GM13977 (cell line): ENCODE measurements at regions not wholly inside any gene's neighbourhood (a gene's known extent, or its start where the extent isn't known, plus 50 kb on each side); places are given as distances from the start of the nearest gene placed in this dataset.

Source experiments
- DNase-seq: peaks from one replicate; pipeline ENCODE4 v3.0.0; 2012; ENCODE audit warnings: low spot score
- CTCF ChIP-seq: IDR thresholded peaks from 2 replicates; pipeline ENCODE4 v1.5.1; 2012; ENCODE audit warnings: mild to moderate bottlenecking, control low read depth; ENCODE audit not compliant: insufficient read depth; ENCODE audit errors: extremely low read depth, missing control alignments
- in situ Hi-C: fragments of 300-500 bp; cut with MboI; formaldehyde crosslinking; loops from one replicate; pipeline ENCODE4 v1.12.0; 2022; ENCODE audit warnings: low sequenced_read_pairs, low pct_unique_long_range_greater_than_20kb, mixed read lengths, inconsistent platforms; ENCODE audit not compliant: unreplicated experiment

GRCh38 chr2:7816233-7816632 is 865.6 kb upstream of the ID2 start:
- DNase-seq: no peak
- no peak for TF ChIP-seq CTCF
- in situ Hi-C loops: no loop called here

- in situ Hi-C loops: no loop called here
- no peak for TF ChIP-seq CTCF
- DNase-seq: no peak
Measured at GRCh38 chr2:7816944-7817343, 864.9 kb upstream of the ID2 start.

- in situ Hi-C loops: no loop called here
- TF ChIP-seq CTCF: no peak
- DNase-seq: no peak
Measured at GRCh38 chr2:7819316-7819715, 862.5 kb upstream of the ID2 start.

- no peak for DNase-seq
- TF ChIP-seq CTCF: no peak
- in situ Hi-C loops: no loop called here
Measured at GRCh38 chr2:7819850-7820249, 862.0 kb upstream of the ID2 start.

DNA sequence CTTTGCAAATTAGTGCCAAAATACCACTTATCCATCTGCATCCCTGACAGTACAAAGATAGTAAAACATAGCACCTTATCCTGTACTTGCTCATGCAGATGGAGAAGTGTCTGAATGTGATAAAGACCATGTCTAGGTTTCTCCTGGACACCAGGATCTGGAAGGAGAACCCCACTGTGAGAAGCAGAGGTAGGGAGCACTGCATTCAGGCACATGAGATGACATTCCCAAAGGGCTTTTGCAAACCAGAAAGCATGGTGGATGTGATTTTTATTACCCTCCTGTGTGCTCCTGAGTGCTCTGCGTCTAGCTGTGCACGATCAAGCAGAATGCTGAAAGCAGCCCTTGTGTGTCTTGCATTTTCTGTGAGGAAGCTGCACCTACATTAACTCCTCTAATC is 857.6 kb upstream of the ID2 start:
- TF ChIP-seq CTCF: no peak
- no peak for DNase-seq
- in situ Hi-C loops: no loop called here

GRCh38 chr2:7825591-7826312 is 856.1 kb upstream of the ID2 start:
- DNase-seq: peak; percentile 70
- in situ Hi-C loops: no loop called here
- TF ChIP-seq CTCF: no peak
